ENCODE measurements at regions not wholly inside any gene's neighbourhood (a gene's known extent, or its start where the extent isn't known, plus 50 kb on each side); places are given as distances from the start of the nearest gene placed in this dataset.

GRCh38 chr16:6103561-6103960, 1006.0 kb upstream of the EEF2KMT start:
- no TSS peak for BruUV-seq (replicated peaks)
- H3K36me3 ChIP-seq (ENCODE audit: insufficient read depth, low read length), result no peaks in the 10 kb centered on the region
- POLR2A ChIA-PET, result no interaction called here
- H3K4me1 ChIP-seq (ENCODE audit: insufficient read depth, low read length, poor library complexity, severe bottlenecking), result no peaks in the 10 kb centered on the region
- H3K79me2 ChIP-seq (ENCODE audit: insufficient read depth, low read depth, low read length), result no peaks in the 10 kb centered on the region
- H3K9me3 ChIP-seq (ENCODE audit: low read length), result no peaks in the 10 kb centered on the region
- CTCF ChIA-PET (ENCODE audit: unreplicated experiment), result no interaction called here
- TF ChIP-seq, protein P1, sequence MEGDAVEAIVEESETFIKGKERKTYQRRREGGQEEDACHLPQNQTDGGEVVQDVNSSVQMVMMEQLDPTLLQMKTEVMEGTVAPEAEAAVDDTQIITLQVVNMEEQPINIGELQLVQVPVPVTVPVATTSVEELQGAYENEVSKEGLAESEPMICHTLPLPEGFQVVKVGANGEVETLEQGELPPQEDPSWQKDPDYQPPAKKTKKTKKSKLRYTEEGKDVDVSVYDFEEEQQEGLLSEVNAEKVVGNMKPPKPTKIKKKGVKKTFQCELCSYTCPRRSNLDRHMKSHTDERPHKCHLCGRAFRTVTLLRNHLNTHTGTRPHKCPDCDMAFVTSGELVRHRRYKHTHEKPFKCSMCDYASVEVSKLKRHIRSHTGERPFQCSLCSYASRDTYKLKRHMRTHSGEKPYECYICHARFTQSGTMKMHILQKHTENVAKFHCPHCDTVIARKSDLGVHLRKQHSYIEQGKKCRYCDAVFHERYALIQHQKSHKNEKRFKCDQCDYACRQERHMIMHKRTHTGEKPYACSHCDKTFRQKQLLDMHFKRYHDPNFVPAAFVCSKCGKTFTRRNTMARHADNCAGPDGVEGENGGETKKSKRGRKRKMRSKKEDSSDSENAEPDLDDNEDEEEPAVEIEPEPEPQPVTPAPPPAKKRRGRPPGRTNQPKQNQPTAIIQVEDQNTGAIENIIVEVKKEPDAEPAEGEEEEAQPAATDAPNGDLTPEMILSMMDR (conservative IDR thresholded peaks at IDR 0.05; ENCODE audit: low read length), result no peak
- TF ChIP-seq EZH2phosphoT487 (IDR thresholded peaks at IDR 0.05; ENCODE audit: borderline replicate concordance, low read depth, low read length), result no peak
- intact Hi-C loops (cut with micrococcal nuclease; ENCODE audit: unreplicated experiment), result no loop called here
- no peak overlapping the region for H2AFZ ChIP-seq (ENCODE audit: low read length)
- H4K20me1 ChIP-seq (ENCODE audit: insufficient read depth, low read length), result no peaks in the 10 kb centered on the region
- no peaks in the 10 kb centered on the region for H3K9me2 ChIP-seq (ENCODE audit: insufficient read depth, low read length)
- H3K4me3 ChIP-seq (ENCODE audit: low read depth, low read length, poor library complexity, severe bottlenecking), result no peak overlapping the region
- no peak overlapping the region for H3K27ac ChIP-seq (ENCODE audit: low read depth, low read length, poor library complexity, severe bottlenecking)
- no peak overlapping the region for H3K4me2 ChIP-seq (ENCODE audit: low read length)
- DNase-seq (ENCODE audit: low spot score), result no peak

DNA sequence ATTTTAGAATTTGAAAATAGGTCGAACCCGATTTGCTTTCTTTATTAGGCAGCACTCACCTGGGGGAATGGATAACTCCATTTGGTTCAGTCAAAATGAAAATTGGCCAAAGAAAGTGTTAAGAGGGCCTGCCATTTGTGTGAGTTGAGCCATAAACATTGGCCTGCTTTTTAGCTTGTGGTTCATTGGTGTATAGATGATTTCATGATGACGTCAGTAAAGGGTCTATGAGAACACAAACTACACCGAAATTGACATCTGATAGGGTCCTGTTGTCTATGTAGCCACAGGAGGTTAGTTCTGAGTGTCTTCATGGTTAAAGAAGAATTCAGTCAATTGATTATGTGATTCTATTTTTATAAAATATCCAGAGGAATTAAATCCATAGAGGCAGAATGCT, 1001.5 kb upstream of the EEF2KMT start:
- Histone ChIP-seq H3K4me3 (ENCODE audit: low read depth, low read length, poor library complexity, severe bottlenecking) (no peak overlapping the region), H3K79me2 (ENCODE audit: insufficient read depth, low read depth, low read length) (no peaks in the 10 kb centered on the region), H3K4me2 (ENCODE audit: low read length) (no peak overlapping the region), H4K20me1 (ENCODE audit: insufficient read depth, low read length) (no peaks in the 10 kb centered on the region), H3K27ac (ENCODE audit: low read depth, low read length, poor library complexity, severe bottlenecking) (no peak overlapping the region), H2AFZ (ENCODE audit: low read length) (no peak overlapping the region), H3K9me3 (ENCODE audit: low read length) (no peaks in the 10 kb centered on the region), H3K36me3 (ENCODE audit: insufficient read depth, low read length) (no peaks in the 10 kb centered on the region), H3K9me2 (ENCODE audit: insufficient read depth, low read length) (no peaks in the 10 kb centered on the region), H3K4me1 (ENCODE audit: insufficient read depth, low read length, poor library complexity, severe bottlenecking) (no peaks in the 10 kb centered on the region)
- CTCF ChIA-PET (ENCODE audit: unreplicated experiment), result no interaction called here
- BruUV-seq (replicated peaks), result no TSS peak
- TF ChIP-seq EZH2phosphoT487 (IDR thresholded peaks at IDR 0.05; ENCODE audit: borderline replicate concordance, low read depth, low read length), result no peak
- TF ChIP-seq, protein P1 (conservative IDR thresholded peaks at IDR 0.05; ENCODE audit: low read length), result no peak
- intact Hi-C loops (cut with micrococcal nuclease; ENCODE audit: unreplicated experiment), result no loop called here
- no peak for DNase-seq (ENCODE audit: low spot score)
- POLR2A ChIA-PET, result no interaction called here

DNA sequence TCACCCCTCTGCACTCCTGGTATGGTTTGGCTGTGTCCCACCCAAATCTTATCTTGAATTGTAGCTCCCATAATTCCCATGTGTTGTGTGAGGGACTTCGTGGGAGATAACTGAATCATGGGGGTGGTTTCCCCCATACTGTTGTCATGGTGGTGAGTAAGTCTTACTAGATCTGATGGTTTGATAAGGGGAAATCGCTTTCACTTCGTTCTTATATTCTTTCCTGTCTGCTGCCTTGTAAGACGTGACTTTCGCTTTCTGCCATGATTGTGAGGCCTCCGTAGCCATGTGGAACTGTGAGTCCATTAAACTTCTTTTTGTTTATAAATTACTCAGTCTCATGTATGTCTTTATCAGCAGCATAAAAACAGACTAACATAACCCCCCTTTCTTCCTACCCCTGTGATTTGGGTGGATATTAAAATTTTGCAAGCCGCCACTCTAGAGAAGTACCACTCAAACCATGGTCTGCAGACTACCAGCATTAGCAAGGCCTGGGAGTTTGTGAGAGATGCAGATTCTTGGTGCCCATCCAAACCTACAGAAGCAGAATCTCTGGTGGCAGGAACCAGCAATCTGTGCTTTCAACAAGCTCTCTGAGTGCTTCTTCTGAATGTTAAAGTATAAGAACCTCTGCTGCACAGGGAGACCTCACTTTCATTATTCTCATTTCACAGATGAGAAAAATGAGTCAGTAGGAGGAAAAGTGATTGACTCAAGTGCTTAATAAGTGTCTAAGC, 999.5 kb upstream of the EEF2KMT start:
- Histone ChIP-seq H3K27ac (ENCODE audit: low read depth, low read length, poor library complexity, severe bottlenecking) (no peak overlapping the region), H4K20me1 (ENCODE audit: insufficient read depth, low read length) (no peaks in the 10 kb centered on the region), H3K4me1 (ENCODE audit: insufficient read depth, low read length, poor library complexity, severe bottlenecking) (no peaks in the 10 kb centered on the region), H2AFZ (ENCODE audit: low read length) (no peak overlapping the region), H3K9me2 (ENCODE audit: insufficient read depth, low read length) (no peaks in the 10 kb centered on the region), H3K4me3 (ENCODE audit: low read depth, low read length, poor library complexity, severe bottlenecking) (no peak overlapping the region), H3K36me3 (ENCODE audit: insufficient read depth, low read length) (no peaks in the 10 kb centered on the region), H3K79me2 (ENCODE audit: insufficient read depth, low read depth, low read length) (no peaks in the 10 kb centered on the region), H3K9me3 (ENCODE audit: low read length) (no peaks in the 10 kb centered on the region), H3K4me2 (ENCODE audit: low read length) (no peak overlapping the region)
- no peak for TF ChIP-seq EZH2phosphoT487 (IDR thresholded peaks at IDR 0.05; ENCODE audit: borderline replicate concordance, low read depth, low read length)
- TF ChIP-seq, protein P1 (conservative IDR thresholded peaks at IDR 0.05; ENCODE audit: low read length), result no peak
- no TSS peak for BruUV-seq (replicated peaks)
- no peak for DNase-seq (ENCODE audit: low spot score)
- POLR2A ChIA-PET, result no interaction called here
- intact Hi-C loops (cut with micrococcal nuclease; ENCODE audit: unreplicated experiment), result no loop called here
- CTCF ChIA-PET (ENCODE audit: unreplicated experiment), result no interaction called here
